Naive thymus-derived CD4-positive, alpha-beta T cell (primary cell): ENCODE measurements at regions not wholly inside any gene's neighbourhood (a gene's known extent, or its start where the extent isn't known, plus 50 kb on each side); places are given as distances from the start of the nearest gene placed in this dataset.
"Not testable (repeated sequence)": the region's sequence is repeated elsewhere in the genome, so short reads cannot be mapped to it uniquely, and the experiment has no call there.

Experiments
- ATAC-seq: fragments of 150-1000 bp; cut with Tn5 transposase; 2 replicates; pipeline ENCODE4 v1.10.0; 2021; ENCODE audit warnings: mild to moderate bottlenecking, moderate library complexity
- CTCF ChIA-PET: fragments of 350-600 bp; sonication (Branson Sonifier 250); formaldehyde crosslinking; loops from one replicate; lab custom pipeline; 2021; ENCODE audit warnings: antibody characterized with exemption; lab: Charles Lee
- POLR2A ChIA-PET: fragments of 350-600 bp; sonication (Branson Sonifier 250); formaldehyde crosslinking; loops from one replicate; lab custom pipeline; 2021; ENCODE audit warnings: antibody characterized with exemption, inconsistent platforms; lab: Charles Lee
- DNase-seq, 9 donors: peaks; one replicate each; pipeline versions ENCODE4 v3.0.0 to v3.0.0-alpha.2; 2020 to 2022; ENCODE audit warnings: mixed read lengths in 1 of 9
- H3K27ac ChIP-seq: one replicate; pipeline ENCODE4 v1.7.0; 2013; ENCODE audit warnings: mild to moderate bottlenecking, low read depth, low read length, moderate library complexity
- H3K27me3 ChIP-seq, 2 donors: one replicate each; pipeline ENCODE4 v1.7.0; 2013; ENCODE audit warnings: low read length in 2 of 2, mild to moderate bottlenecking in 2 of 2, moderate library complexity in 2 of 2; ENCODE audit not compliant: control insufficient read depth in 2 of 2, insufficient read depth in 2 of 2
- H3K36me3 ChIP-seq, 3 experiments: 1 replicate in 2 of 3; 2 replicates in 1 of 3; pipeline ENCODE4 v1.7.0; 2013; ENCODE audit warnings: low read length in 3 of 3, mild to moderate bottlenecking in 3 of 3, moderate library complexity in 1 of 3; ENCODE audit not compliant: insufficient read depth in 3 of 3, control insufficient read depth in 2 of 3
- H3K4me1 ChIP-seq, 2 donors: one replicate each; pipeline ENCODE4 v1.7.0; 2013; ENCODE audit warnings: low read length in 2 of 2, mild to moderate bottlenecking in 2 of 2, moderate library complexity in 1 of 2; ENCODE audit not compliant: control insufficient read depth in 2 of 2, insufficient read depth in 2 of 2
- H3K4me3 ChIP-seq: 2 replicates; pipeline ENCODE4 v1.7.0; 2013; ENCODE audit warnings: mild to moderate bottlenecking, low read length
- H3K9me3 ChIP-seq, 3 experiments: 1 replicate in 2 of 3; 2 replicates in 1 of 3; pipeline ENCODE4 v1.7.0; 2013; ENCODE audit warnings: low read length in 3 of 3; ENCODE audit not compliant: control insufficient read depth in 2 of 3
- H3K27ac Mint-ChIP-seq, 9 donors: one replicate each; pipeline ENCODE4 v1.8.0; 2020 to 2022; ENCODE audit warnings: mixed read lengths in 9 of 9, mild to moderate bottlenecking in 8 of 9, moderate library complexity in 5 of 9, inconsistent platforms in 2 of 9
- H3K27me3 Mint-ChIP-seq, 5 donors: one replicate each; pipeline ENCODE4 v1.8.0; 2021 to 2022; ENCODE audit warnings: mixed read lengths in 5 of 5, mild to moderate bottlenecking in 1 of 5
- H3K36me3 Mint-ChIP-seq, 5 donors: one replicate each; pipeline ENCODE4 v1.8.0; 2020 to 2022; ENCODE audit warnings: mixed read lengths in 5 of 5, mild to moderate bottlenecking in 3 of 5, inconsistent platforms in 1 of 5
- H3K4me1 Mint-ChIP-seq, 7 donors: one replicate each; pipeline ENCODE4 v1.8.0; 2020 to 2022; ENCODE audit warnings: mixed read lengths in 7 of 7, mild to moderate bottlenecking in 3 of 7, inconsistent platforms in 1 of 7
- H3K4me3 Mint-ChIP-seq, 10 donors: one replicate each; pipeline ENCODE4 v1.8.0; 2020 to 2022; ENCODE audit warnings: mild to moderate bottlenecking in 10 of 10, mixed read lengths in 10 of 10, moderate library complexity in 6 of 10, inconsistent platforms in 2 of 10
- H3K9me3 Mint-ChIP-seq, 11 donors: one replicate each; pipeline ENCODE4 v1.8.0; 2020 to 2022; ENCODE audit warnings: mixed read lengths in 11 of 11, mild to moderate bottlenecking in 4 of 11, inconsistent platforms in 1 of 11, moderate library complexity in 1 of 11
- intact Hi-C, 2 donors: fragments of 100-400 bp; cut with micrococcal nuclease; formaldehyde crosslinking; loops; one replicate each; pipeline ENCODE4 v1.15.1; 2023

GRCh38 chr1:118461154-118461553 is 276.1 kb upstream of the SPAG17 start:
- no peak for DNase-seq
- ATAC-seq, result no peak
- Mint-ChIP-seq H3K4me3 (no peak overlapping the region), H3K9me3 (peaks cover 2 to 63% (median 12%) of the 10 kb centered on the region in 11 donors), H3K27ac (no peak overlapping the region), H3K4me1 (no peaks in the 10 kb centered on the region), H3K36me3 (peaks cover 0 to 3% (median 0%) of the 10 kb centered on the region in 5 donors), H3K27me3 (no peaks in the 10 kb centered on the region)
- CTCF ChIA-PET, result no interaction called here
- no peaks in the 10 kb centered on the region for H3K27me3 ChIP-seq
- H3K9me3 ChIP-seq, result no peaks in the 10 kb centered on the region
- no peaks in the 10 kb centered on the region for H3K36me3 ChIP-seq
- intact Hi-C loops, result no loop called here
- no peak overlapping the region for H3K4me3 ChIP-seq
- no peaks in the 10 kb centered on the region for H3K4me1 ChIP-seq
- POLR2A ChIA-PET, result no interaction called here
- H3K27ac ChIP-seq, result no peak overlapping the region

- no peaks in the 10 kb centered on the region for H3K4me1 Mint-ChIP-seq
- ChIA-PET CTCF (no interaction called here), POLR2A (no interaction called here)
- Histone ChIP-seq H3K4me3 (no peak overlapping the region), H3K4me1 (no peaks in the 10 kb centered on the region), H3K36me3 (no peaks in the 10 kb centered on the region), H3K27ac (no peak overlapping the region), H3K27me3 (no peaks in the 10 kb centered on the region), H3K9me3 (no peaks in the 10 kb centered on the region)
- intact Hi-C loops, result no loop called here
- no peak overlapping the region for H3K4me3 Mint-ChIP-seq
- DNase-seq, result no peak
- peaks cover 0 to 5% (median 0%) of the 10 kb centered on the region in 5 donors for H3K36me3 Mint-ChIP-seq
- H3K9me3 Mint-ChIP-seq, result peaks cover 7 to 70% (median 20%) of the 10 kb centered on the region in 11 donors
- no peak for ATAC-seq
- no peaks in the 10 kb centered on the region for H3K27me3 Mint-ChIP-seq
- H3K27ac Mint-ChIP-seq, result no peak overlapping the region
Measured at GRCh38 chr1:118459871-118460270, 274.8 kb upstream of the SPAG17 start.

DNA sequence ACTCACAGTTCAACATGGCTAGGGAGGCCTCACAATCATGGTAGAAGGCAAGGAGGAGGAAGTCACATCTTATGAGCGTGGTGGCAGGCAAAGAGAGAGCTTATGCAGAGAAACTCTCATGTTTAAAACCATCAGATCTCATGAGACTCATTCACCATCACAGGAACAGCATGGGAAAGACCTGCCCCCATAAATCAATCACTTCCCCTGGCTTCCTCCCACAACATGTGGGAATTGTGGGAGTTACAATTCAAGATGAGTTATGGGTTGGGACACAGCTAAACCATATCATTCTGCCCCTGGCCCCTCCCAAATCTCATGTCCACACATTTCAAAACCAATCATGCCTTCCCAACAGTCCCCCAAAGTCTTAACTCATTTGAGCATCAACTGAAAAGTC is 268.8 kb upstream of the SPAG17 start:
- H3K9me3 Mint-ChIP-seq, result peaks cover 9 to 41% (median 22%) of the 10 kb centered on the region in 11 donors
- CTCF ChIA-PET, H3K4me1 ChIP-seq, H3K4me1 Mint-ChIP-seq, POLR2A ChIA-PET, H3K27ac ChIP-seq, H3K4me3 ChIP-seq, H3K9me3 ChIP-seq, H3K27ac Mint-ChIP-seq, ATAC-seq, H3K4me3 Mint-ChIP-seq, H3K27me3 ChIP-seq, intact Hi-C loops, H3K36me3 Mint-ChIP-seq, DNase-seq, H3K36me3 ChIP-seq, H3K27me3 Mint-ChIP-seq: not testable (repeated sequence)

GRCh38 chr1:118445156-118445555 is 260.1 kb upstream of the SPAG17 start:
- ATAC-seq, result no peak
- Mint-ChIP-seq H3K4me1 (no peaks in the 10 kb centered on the region), H3K27ac (no peak overlapping the region), H3K36me3 (no peaks in the 10 kb centered on the region), H3K9me3 (peaks cover 2 to 55% (median 14%) of the 10 kb centered on the region in 11 donors), H3K27me3 (no peaks in the 10 kb centered on the region), H3K4me3 (no peak overlapping the region)
- intact Hi-C loops, result no loop called here
- POLR2A ChIA-PET, result no interaction called here
- Histone ChIP-seq H3K9me3 (peaks cover 0 to 6% (median 0%) of the 10 kb centered on the region in 3 experiments), H3K4me1 (no peaks in the 10 kb centered on the region), H3K36me3 (no peaks in the 10 kb centered on the region), H3K27me3 (no peaks in the 10 kb centered on the region), H3K4me3 (no peak overlapping the region), H3K27ac (no peak overlapping the region)
- no peak for DNase-seq
- CTCF ChIA-PET, result no interaction called here

DNA sequence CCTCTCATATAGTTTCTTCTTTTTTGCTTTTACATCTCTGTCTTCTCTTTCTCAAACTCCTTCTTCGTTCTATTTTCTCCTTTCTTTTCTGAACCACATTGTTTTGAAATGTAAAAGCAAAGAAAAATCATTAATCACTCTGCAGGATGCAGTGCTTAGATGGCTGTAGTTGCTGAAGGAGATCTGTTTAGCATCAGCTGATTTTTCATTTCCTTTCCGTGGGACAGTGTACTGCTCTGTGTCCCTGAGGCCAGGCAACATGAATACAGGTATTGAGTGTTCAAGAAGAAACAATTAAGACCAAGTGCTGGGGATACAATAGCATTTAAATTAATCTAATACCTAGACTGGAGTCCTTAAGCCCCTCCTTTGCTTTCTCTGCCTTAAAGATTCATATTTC is 257.2 kb upstream of the SPAG17 start:
- Histone ChIP-seq H3K36me3 (no peaks in the 10 kb centered on the region), H3K4me3 (no peak overlapping the region), H3K27me3 (no peaks in the 10 kb centered on the region), H3K27ac (no peak overlapping the region), H3K4me1 (no peaks in the 10 kb centered on the region), H3K9me3 (no peaks in the 10 kb centered on the region)
- ChIA-PET CTCF (no interaction called here), POLR2A (no interaction called here)
- Mint-ChIP-seq H3K4me3 (no peak overlapping the region), H3K27ac (no peak overlapping the region), H3K36me3 (no peaks in the 10 kb centered on the region), H3K4me1 (no peaks in the 10 kb centered on the region), H3K27me3 (no peaks in the 10 kb centered on the region), H3K9me3 (peaks cover 2 to 39% (median 7%) of the 10 kb centered on the region in 11 donors)
- intact Hi-C loops, result no loop called here
- DNase-seq, result no peak
- no peak for ATAC-seq

DNA sequence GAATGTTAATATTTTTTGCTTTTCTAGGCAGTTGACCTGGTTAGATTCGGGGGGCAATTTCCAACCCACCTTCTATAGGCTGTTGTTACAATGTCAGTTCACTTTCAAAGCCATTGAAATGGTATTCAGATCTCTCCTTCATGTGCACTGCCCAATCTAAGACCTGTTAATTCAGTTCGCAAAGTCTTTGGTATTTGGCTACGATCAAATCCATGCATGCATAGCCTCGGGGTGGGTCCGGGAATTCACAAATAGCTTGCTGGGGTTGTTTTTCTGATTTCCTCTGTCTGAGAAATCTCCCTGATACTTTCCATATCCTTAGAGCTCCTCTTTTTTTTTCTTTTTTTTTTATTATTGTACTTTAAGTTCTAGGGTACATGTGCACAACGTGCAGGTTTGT is 252.6 kb upstream of the SPAG17 start:
- H3K4me1 ChIP-seq, result no peaks in the 10 kb centered on the region
- no peaks in the 10 kb centered on the region for H3K27me3 Mint-ChIP-seq
- H3K4me3 ChIP-seq, result no peak overlapping the region
- H3K9me3 ChIP-seq, result no peaks in the 10 kb centered on the region
- POLR2A ChIA-PET, result no interaction called here
- H3K36me3 ChIP-seq, result no peaks in the 10 kb centered on the region
- CTCF ChIA-PET, result no interaction called here
- H3K9me3 Mint-ChIP-seq, result peaks cover 0 to 26% (median 7%) of the 10 kb centered on the region in 11 donors
- no peaks in the 10 kb centered on the region for H3K4me1 Mint-ChIP-seq
- no peak overlapping the region for H3K27ac Mint-ChIP-seq
- no peak overlapping the region for H3K4me3 Mint-ChIP-seq
- DNase-seq (no peak), ATAC-seq (no peak)
- no peak overlapping the region for H3K27ac ChIP-seq
- no peaks in the 10 kb centered on the region for H3K36me3 Mint-ChIP-seq
- intact Hi-C loops, result no loop called here
- no peaks in the 10 kb centered on the region for H3K27me3 ChIP-seq

DNA sequence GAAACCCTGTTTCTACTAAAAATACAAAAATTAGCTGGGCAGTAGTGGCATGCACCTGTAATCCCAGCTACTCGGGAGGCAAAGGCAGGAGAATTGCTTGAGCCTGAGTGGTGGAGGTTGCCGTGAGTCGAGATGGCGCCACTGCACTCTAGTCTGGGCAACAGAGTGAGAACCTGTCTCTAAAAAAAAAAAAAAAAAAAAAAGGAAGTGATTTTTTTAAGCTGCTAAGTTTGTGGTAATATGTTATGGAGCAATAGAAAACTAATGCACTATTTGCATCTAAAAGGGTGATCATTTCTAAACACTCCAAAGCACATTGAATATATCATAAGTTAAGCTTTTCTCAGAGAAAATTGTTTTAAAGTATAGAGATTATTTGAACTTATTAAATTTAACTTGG is 244.8 kb upstream of the SPAG17 start:
- Mint-ChIP-seq H3K36me3 (no peaks in the 10 kb centered on the region), H3K4me1 (no peaks in the 10 kb centered on the region), H3K4me3 (no peak overlapping the region), H3K27ac (no peak overlapping the region), H3K27me3 (no peaks in the 10 kb centered on the region), H3K9me3 (peaks cover 0 to 34% (median 6%) of the 10 kb centered on the region in 11 donors)
- intact Hi-C loops, result no loop called here
- H3K4me1 ChIP-seq, result no peaks in the 10 kb centered on the region
- H3K4me3 ChIP-seq, result no peak overlapping the region
- no peak for ATAC-seq
- no peak for DNase-seq
- H3K9me3 ChIP-seq, result no peaks in the 10 kb centered on the region
- no peaks in the 10 kb centered on the region for H3K36me3 ChIP-seq
- ChIA-PET CTCF (interaction anchor here (0.6 kb wide), 1 partner anchor 158 kb away, joined by 3 read pairs; no protein-coding TSS in a partner anchor), POLR2A (no interaction called here)
- H3K27ac ChIP-seq, result no peak overlapping the region
- H3K27me3 ChIP-seq, result no peaks in the 10 kb centered on the region
